ENCODE measurements at regions not wholly inside any gene's neighbourhood (a gene's known extent, or its start where the extent isn't known, plus 50 kb on each side); places are given as distances from the start of the nearest gene placed in this dataset.
A peak's percentile ranks its signal among the peaks of the same experiment; 100 is the strongest.
"Not testable (repeated sequence)": the region's sequence is repeated elsewhere in the genome, so short reads cannot be mapped to it uniquely, and the experiment has no call there.

GRCh38 chr12:30578426-30578825, 117.2 kb downstream of the IPO8 start:
- no peak for DNase-seq (ENCODE audit: low spot score)

- no peak for DNase-seq (ENCODE audit: low spot score)
These were observed 122.5 kb downstream of the IPO8 start for GRCh38 chr12:30573145-30573544.

- DNase-seq (ENCODE audit: low spot score): no peak
These were observed 125.3 kb downstream of the IPO8 start for GRCh38 chr12:30570211-30570890.

- no peak for DNase-seq (ENCODE audit: low spot score)
These were observed 126.2 kb downstream of the IPO8 start for GRCh38 chr12:30569426-30569825.

GRCh38 chr12:30568453-30568852, 127.2 kb downstream of the IPO8 start:
- no peak for DNase-seq (ENCODE audit: low spot score)

- DNase-seq (ENCODE audit: low spot score): no peak
These were observed 128.6 kb downstream of the IPO8 start for GRCh38 chr12:30567082-30567481.

GRCh38 chr12:30564394-30564793, 131.3 kb downstream of the IPO8 start:
- no peak for DNase-seq (ENCODE audit: low spot score)

GRCh38 chr12:30548203-30548602, 147.5 kb downstream of the IPO8 start:
- peak; percentile 7 for DNase-seq (ENCODE audit: low spot score)

- peak; percentile 50 for DNase-seq (ENCODE audit: low spot score)
These were observed 149.5 kb downstream of the IPO8 start for GRCh38 chr12:30546121-30546520.

GRCh38 chr12:30544704-30545103, 151.0 kb downstream of the IPO8 start:
- DNase-seq (ENCODE audit: low spot score): not testable (repeated sequence)

- DNase-seq (ENCODE audit: low spot score): no peak
These were observed 158.4 kb downstream of the IPO8 start for GRCh38 chr12:30537228-30537627.

- DNase-seq (ENCODE audit: low spot score): no peak
These were observed 162.0 kb downstream of the IPO8 start for GRCh38 chr12:30533558-30534265.

GRCh38 chr12:30531731-30532678, 163.7 kb downstream of the IPO8 start:
- DNase-seq (ENCODE audit: low spot score): no peak

GRCh38 chr12:30529489-30530269, 166.0 kb downstream of the IPO8 start:
- DNase-seq (ENCODE audit: low spot score): no peak

GRCh38 chr12:30525171-30525570, 170.5 kb downstream of the IPO8 start:
- DNase-seq (ENCODE audit: low spot score): no peak

GRCh38 chr12:30520285-30520684, 175.4 kb downstream of the IPO8 start:
- DNase-seq (ENCODE audit: low spot score): not testable (repeated sequence)

GRCh38 chr12:30519535-30519934, 176.1 kb downstream of the IPO8 start:
- no peak for DNase-seq (ENCODE audit: low spot score)

GRCh38 chr12:30517320-30517719, 178.3 kb downstream of the IPO8 start:
- no peak for DNase-seq (ENCODE audit: low spot score)

- peak; percentile 8 for DNase-seq (ENCODE audit: low spot score)
These were observed 180.3 kb downstream of the IPO8 start for GRCh38 chr12:30515351-30515750.

- no peak for DNase-seq (ENCODE audit: low spot score)
These were observed 181.0 kb downstream of the IPO8 start for GRCh38 chr12:30514666-30515065.

GRCh38 chr12:30508205-30508967, 187.3 kb downstream of the IPO8 start:
- DNase-seq (ENCODE audit: low spot score): no peak

Measured in HT-29 (cell line).